ENCODE measurements at regions not wholly inside any gene's neighbourhood (a gene's known extent, or its start where the extent isn't known, plus 50 kb on each side); places are given as distances from the start of the nearest gene placed in this dataset.

DNA sequence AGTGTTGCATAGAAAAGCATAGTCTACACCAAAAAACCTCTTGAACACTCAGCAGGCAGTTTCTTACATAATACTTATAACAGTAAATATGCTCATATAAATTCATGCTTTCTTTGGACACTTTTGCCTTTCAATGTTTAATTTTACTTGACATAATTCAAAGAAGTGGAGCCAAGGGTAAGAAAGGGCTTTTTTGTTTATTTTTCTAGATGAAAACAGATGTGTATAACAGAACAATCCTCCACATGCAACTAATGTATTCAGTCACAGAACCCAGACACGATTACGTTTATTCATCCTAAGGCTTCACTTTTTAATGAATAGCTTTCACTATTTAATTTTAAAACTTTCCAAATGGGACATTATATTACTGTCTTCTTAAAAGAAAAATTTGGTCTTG, 58.0 kb upstream of the PTPN13 start:
- no peak for TF ChIP-seq GATA2 (IDR thresholded peaks at IDR 0.05; ENCODE audit: insufficient read depth, insufficient read length, low read depth, low read length)
- TF ChIP-seq JUN (IDR thresholded peaks at IDR 0.05; ENCODE audit: borderline replicate concordance, insufficient read depth, insufficient read length, low read depth) = no peak
- TF ChIP-seq, protein P1, sequence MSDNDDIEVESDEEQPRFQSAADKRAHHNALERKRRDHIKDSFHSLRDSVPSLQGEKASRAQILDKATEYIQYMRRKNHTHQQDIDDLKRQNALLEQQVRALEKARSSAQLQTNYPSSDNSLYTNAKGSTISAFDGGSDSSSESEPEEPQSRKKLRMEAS (IDR thresholded peaks at IDR 0.05; ENCODE audit: insufficient read depth, insufficient read length) = no peak
- no peak for TF ChIP-seq MYC (IDR thresholded peaks at IDR 0.05; ENCODE audit: low read depth, low read length)
- TF ChIP-seq, protein P2, sequence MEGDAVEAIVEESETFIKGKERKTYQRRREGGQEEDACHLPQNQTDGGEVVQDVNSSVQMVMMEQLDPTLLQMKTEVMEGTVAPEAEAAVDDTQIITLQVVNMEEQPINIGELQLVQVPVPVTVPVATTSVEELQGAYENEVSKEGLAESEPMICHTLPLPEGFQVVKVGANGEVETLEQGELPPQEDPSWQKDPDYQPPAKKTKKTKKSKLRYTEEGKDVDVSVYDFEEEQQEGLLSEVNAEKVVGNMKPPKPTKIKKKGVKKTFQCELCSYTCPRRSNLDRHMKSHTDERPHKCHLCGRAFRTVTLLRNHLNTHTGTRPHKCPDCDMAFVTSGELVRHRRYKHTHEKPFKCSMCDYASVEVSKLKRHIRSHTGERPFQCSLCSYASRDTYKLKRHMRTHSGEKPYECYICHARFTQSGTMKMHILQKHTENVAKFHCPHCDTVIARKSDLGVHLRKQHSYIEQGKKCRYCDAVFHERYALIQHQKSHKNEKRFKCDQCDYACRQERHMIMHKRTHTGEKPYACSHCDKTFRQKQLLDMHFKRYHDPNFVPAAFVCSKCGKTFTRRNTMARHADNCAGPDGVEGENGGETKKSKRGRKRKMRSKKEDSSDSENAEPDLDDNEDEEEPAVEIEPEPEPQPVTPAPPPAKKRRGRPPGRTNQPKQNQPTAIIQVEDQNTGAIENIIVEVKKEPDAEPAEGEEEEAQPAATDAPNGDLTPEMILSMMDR (IDR thresholded peaks at IDR 0.05; ENCODE audit: extremely low read depth in 1 of 2, insufficient read depth in 1 of 2, low read depth in 1 of 2, low read length in 2 of 2) = no peak
- no peak for TF ChIP-seq POLR2A (IDR thresholded peaks at IDR 0.05; ENCODE audit: low read depth, low read length)
- no peak for TF ChIP-seq EZH2 (IDR thresholded peaks at IDR 0.05; ENCODE audit: borderline replicate concordance, low read depth, low read length, severe bottlenecking)
- TF ChIP-seq FOS (IDR thresholded peaks at IDR 0.05; ENCODE audit: borderline replicate concordance, insufficient read depth, low read length) = no peak
- TF ChIP-seq POLR2AphosphoS5 (IDR thresholded peaks at IDR 0.05; ENCODE audit: insufficient read depth, low read depth, low read length) = no peak
- Histone ChIP-seq H4K20me1 (replicated peaks; ENCODE audit: control insufficient read depth, extremely low read depth, insufficient read depth, low read length) (no peaks in the 10 kb centered on the region), H3K9me1 (replicated peaks; ENCODE audit: control insufficient read depth, extremely low read depth, insufficient read depth, low read length) (no peaks in the 10 kb centered on the region), H3K27me3 (ENCODE audit: control insufficient read depth in 2 of 2, insufficient read depth in 2 of 2, low read length in 2 of 2) (peaks cover 10 to 18% of the 10 kb centered on the region in 2 experiments), H3K9me3 (replicated peaks; ENCODE audit: control insufficient read depth, insufficient read depth, low read length) (no peaks in the 10 kb centered on the region), H3K4me1 (ENCODE audit: control insufficient read depth, extremely low read depth, insufficient read depth, low read length) (no peaks in the 10 kb centered on the region), H3K4me2 (ENCODE audit: insufficient read depth, low read length) (no peak overlapping the region), H3K9ac (replicated peaks; ENCODE audit: extremely low read depth, insufficient read depth, low read length) (no peak overlapping the region), H3K36me3 (ENCODE audit: control insufficient read depth in 2 of 2, extremely low read depth in 1 of 2, insufficient read depth in 2 of 2, low read length in 2 of 2) (no peaks in the 10 kb centered on the region), H3K27ac (ENCODE audit: insufficient read depth, low read depth, low read length) (no peak overlapping the region), H3K4me3 (replicated peaks in 1 of 3; ENCODE audit: insufficient read depth in 1 of 3, low read depth in 1 of 3, low read length in 3 of 3) (no peak overlapping the region), H3K79me2 (ENCODE audit: control insufficient read depth, insufficient read depth, low read length) (no peaks in the 10 kb centered on the region), H2AFZ (ENCODE audit: low read depth, low read length) (no peak overlapping the region)
- BruUV-seq (replicated peaks) = no TSS peak
- FAIRE-seq (no peak), DNase-seq (ENCODE audit: low read depth, low spot score) (no peak)
- intact Hi-C loops (cut with micrococcal nuclease) = no loop called here
- dilution Hi-C loops (cut with MboI; ENCODE audit: extremely low pct_ligation_motif_present, low sequenced_read_pairs) = no loop called here
- ChIA-PET CTCF (interaction anchor here (1.6 kb wide), 1 partner anchor 24 kb away, joined by 3 read pairs; no protein-coding TSS in a partner anchor), POLR2A (no interaction called here)
